IPS DF 4.7 (cell line): ENCODE measurements at regions not wholly inside any gene's neighbourhood (a gene's known extent, or its start where the extent isn't known, plus 50 kb on each side); places are given as distances from the start of the nearest gene placed in this dataset.
"Not testable (repeated sequence)": the region's sequence is repeated elsewhere in the genome, so short reads cannot be mapped to it uniquely, and the experiment has no call there.

ENCODE experiments used
- DNase-seq: peaks from one replicate; pipeline ENCODE4 v3.0.0-alpha.2; 2013; ENCODE audit warnings: low spot score; ENCODE audit errors: extremely low read depth

GRCh38 chr12:131192951-131193350 lies 239.2 kb downstream of the ADGRD1 start:
- no peak for DNase-seq

GRCh38 chr12:131194166-131194565 lies 240.5 kb downstream of the ADGRD1 start:
- DNase-seq = no peak

- no peak for DNase-seq
Observed at GRCh38 chr12:131195796-131196195, 242.1 kb downstream of the ADGRD1 start.

GRCh38 chr12:131196220-131196619 lies 242.5 kb downstream of the ADGRD1 start:
- no peak for DNase-seq

DNA sequence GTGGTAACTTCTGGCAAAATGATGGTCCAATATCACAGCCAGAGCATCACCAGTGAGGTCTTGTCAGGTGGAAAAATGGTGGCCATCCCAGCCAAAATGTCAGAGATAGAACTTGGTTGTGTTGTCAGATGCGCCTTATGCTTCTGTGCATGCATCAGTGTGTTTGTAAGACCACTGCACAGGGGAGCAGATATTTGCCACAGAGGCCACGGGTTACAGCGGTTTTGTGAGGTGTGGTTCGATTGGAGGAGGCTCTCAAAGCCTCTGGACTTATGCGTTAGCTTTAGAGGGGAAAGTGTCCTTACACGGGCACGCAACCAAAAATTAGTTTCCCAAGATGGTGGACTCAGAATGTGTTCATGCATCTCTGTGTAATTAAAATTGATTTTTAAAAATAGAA lies 243.8 kb downstream of the ADGRD1 start:
- DNase-seq = no peak

DNA sequence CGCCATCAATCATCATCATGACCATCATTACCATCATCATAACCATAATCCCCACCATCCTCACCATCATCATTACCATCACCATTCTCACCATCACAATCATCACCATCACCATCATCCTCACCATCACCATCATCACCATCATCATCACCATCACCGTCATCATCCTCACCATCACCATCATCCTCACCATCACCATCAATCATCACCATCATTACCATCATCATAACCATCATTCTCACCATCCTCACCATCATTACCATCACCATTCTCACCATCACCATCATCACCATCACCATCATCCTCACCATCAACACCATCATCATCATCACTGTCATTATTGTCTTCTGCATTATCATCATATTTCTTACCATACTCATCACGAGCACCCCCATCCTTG lies 245.5 kb downstream of the ADGRD1 start:
- no peak for DNase-seq

- not testable (repeated sequence) for DNase-seq
Observed at GRCh38 chr12:131201912-131202311, 248.2 kb downstream of the ADGRD1 start.

GRCh38 chr12:131202592-131203378 lies 249.1 kb downstream of the ADGRD1 start:
- DNase-seq = no peak

- no peak for DNase-seq
Observed at GRCh38 chr12:131203666-131204415, 250.1 kb downstream of the ADGRD1 start.

- no peak for DNase-seq
Observed at GRCh38 chr12:131204416-131205274, 250.9 kb downstream of the ADGRD1 start.

DNA sequence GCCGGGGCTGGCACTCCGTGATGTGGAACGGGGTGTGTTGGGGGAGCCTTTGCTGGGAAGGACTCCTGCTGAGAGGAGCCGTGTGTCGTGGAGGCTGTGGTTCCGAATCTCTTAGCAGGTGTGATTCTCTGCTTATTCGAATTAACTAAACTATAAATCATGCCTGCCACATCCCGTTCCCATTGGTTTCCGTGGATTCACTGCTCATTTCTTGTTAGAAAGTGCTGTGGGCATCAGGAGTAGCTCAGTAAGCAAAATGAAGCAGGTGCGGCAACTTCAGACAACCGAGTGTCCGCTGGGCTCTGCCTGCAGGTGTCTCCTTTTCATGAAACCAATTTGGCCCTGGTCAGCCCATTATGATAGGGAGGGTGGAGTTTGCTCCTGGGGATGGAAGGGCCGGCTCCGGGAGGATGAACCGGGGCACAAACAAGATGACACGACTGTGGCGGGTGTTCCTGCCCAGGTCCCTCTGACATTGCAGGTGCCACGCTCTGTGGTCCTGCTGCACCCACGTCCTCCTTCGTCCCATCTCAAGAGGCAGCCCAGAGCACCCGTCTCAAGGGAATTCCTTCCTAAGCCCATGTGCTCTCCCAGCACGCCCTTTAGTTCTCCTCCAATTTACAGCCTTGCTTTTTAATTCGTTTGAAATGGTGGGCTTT lies 251.7 kb downstream of the ADGRD1 start:
- not testable (repeated sequence) for DNase-seq

GRCh38 chr12:131206630-131207299 lies 253.1 kb downstream of the ADGRD1 start:
- DNase-seq = not testable (repeated sequence)

DNA sequence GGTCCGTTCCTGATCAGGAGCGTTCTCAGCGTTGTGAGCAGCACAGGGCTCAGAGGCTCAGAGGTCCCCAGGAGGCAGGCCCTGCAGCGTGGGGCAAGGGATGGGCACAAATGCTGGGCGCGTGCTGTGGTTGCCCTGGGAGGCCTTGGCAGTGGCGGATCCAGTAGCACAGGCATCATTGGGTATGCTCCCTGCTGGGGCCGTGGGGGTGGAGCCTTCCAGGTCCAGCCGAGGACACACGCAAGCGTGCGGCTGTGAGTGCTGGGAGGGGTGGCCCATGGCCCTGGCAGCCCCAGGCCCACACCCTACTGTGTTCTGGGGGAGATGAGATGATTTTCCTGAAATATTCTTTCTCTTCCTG lies 253.6 kb downstream of the ADGRD1 start:
- DNase-seq = not testable (repeated sequence)

GRCh38 chr12:131207841-131208240 lies 254.1 kb downstream of the ADGRD1 start:
- not testable (repeated sequence) for DNase-seq

DNA sequence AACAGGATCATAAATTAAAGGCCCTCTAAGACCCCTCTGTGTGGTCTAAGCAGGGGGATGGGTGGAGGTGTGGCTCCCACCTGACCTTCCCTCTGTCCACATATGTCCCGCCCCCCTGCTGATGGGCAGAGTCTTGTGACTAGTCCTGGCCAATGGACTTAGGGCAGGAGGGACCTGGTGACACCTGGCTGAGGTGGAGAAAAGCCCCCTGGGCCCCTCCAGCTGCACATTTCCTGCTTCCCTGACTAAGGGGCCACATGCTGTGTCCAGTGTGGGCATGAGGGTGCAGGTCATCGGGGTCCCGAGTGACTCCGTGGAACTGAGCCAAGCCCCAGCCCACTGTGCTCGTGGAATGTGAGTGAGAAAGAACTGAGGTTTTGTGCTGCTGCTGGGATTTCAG lies 254.7 kb downstream of the ADGRD1 start:
- no peak for DNase-seq

- DNase-seq = no peak
Observed at GRCh38 chr12:131209082-131210070, 255.7 kb downstream of the ADGRD1 start.

- DNase-seq = no peak
Observed at GRCh38 chr12:131210506-131211339, 257.0 kb downstream of the ADGRD1 start.

GRCh38 chr12:131211340-131211938 lies 257.7 kb downstream of the ADGRD1 start:
- DNase-seq = no peak
